PC-9 (cell line): ENCODE measurements at regions not wholly inside any gene's neighbourhood (a gene's known extent, or its start where the extent isn't known, plus 50 kb on each side); places are given as distances from the start of the nearest gene placed in this dataset.
"Not testable (repeated sequence)": the region's sequence is repeated elsewhere in the genome, so short reads cannot be mapped to it uniquely, and the experiment has no call there.

Experiments
- EZH2 ChIP-seq: fragments of 200-600 bp; sonication (generic); IDR thresholded peaks from 2 replicates; pipeline ENCODE4 v1.8.0; 2017; ENCODE audit warnings: antibody characterized with exemption, low read depth
- TF ChIP-seq, protein P1 (sequence below): fragments of 200-600 bp; sonication (generic); conservative IDR thresholded peaks from 2 replicates; pipeline ENCODE4 v1.6.1; 2017; ENCODE audit warnings: mixed run types, antibody characterized with exemption, mild to moderate bottlenecking, moderate library complexity

DNA sequence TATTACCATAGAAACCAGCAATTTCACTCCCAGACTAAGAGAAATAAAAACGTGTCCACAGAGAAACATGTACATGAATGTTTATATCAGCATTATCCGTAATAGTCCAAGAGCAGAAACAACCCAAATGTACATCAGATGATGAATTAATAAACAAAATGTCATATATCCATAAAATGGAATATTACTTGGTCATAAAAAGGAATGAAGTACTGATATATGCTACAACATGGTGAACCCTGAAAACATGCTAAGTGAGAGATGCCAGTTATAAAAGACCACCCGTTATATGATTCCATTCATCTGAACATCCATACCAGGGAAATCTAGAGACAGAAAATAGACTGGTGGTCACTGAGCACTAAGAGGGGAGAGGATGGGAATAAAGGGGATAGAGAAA lies 61.4 kb upstream of the SRRM3 start:
- not testable (repeated sequence) for TF ChIP-seq EZH2
- TF ChIP-seq, protein P1, sequence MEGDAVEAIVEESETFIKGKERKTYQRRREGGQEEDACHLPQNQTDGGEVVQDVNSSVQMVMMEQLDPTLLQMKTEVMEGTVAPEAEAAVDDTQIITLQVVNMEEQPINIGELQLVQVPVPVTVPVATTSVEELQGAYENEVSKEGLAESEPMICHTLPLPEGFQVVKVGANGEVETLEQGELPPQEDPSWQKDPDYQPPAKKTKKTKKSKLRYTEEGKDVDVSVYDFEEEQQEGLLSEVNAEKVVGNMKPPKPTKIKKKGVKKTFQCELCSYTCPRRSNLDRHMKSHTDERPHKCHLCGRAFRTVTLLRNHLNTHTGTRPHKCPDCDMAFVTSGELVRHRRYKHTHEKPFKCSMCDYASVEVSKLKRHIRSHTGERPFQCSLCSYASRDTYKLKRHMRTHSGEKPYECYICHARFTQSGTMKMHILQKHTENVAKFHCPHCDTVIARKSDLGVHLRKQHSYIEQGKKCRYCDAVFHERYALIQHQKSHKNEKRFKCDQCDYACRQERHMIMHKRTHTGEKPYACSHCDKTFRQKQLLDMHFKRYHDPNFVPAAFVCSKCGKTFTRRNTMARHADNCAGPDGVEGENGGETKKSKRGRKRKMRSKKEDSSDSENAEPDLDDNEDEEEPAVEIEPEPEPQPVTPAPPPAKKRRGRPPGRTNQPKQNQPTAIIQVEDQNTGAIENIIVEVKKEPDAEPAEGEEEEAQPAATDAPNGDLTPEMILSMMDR, result not testable (repeated sequence)
